ENCODE measurements at regions not wholly inside any gene's neighbourhood (a gene's known extent, or its start where the extent isn't known, plus 50 kb on each side); places are given as distances from the start of the nearest gene placed in this dataset.
A peak's percentile ranks its signal among the peaks of the same experiment; 100 is the strongest.

GRCh38 chr4:82044141-82044993 lies 329.4 kb downstream of the HNRNPD start:
- no peak overlapping the region for H3K27ac ChIP-seq
- TF ChIP-seq CTCF (IDR thresholded peaks at IDR 0.05; ENCODE audit: low read depth, low read length), result no peak

GRCh38 chr4:82043809-82044137 lies 330.0 kb downstream of the HNRNPD start:
- DNase-seq (ENCODE audit: low read depth in 1 of 2, low spot score in 1 of 2), result no peak
- peak overlapping the region; percentile 49 for H3K4me3 ChIP-seq
- peaks cover 32% of the 10 kb centered on the region for H3K27me3 ChIP-seq
- TF ChIP-seq CTCF (IDR thresholded peaks at IDR 0.05; ENCODE audit: low read depth, low read length), result no peak
- peaks cover 5% of the 10 kb centered on the region for H3K4me1 ChIP-seq (ENCODE audit: low read depth)
- no peaks in the 10 kb centered on the region for H3K36me3 ChIP-seq
- no peak overlapping the region for H3K27ac ChIP-seq
- no peaks in the 10 kb centered on the region for H3K9me3 ChIP-seq (ENCODE audit: low read depth)

More at GRCh38 chr4:82044141-82044993, 329.4 kb downstream of the HNRNPD start:
- no peaks in the 10 kb centered on the region for H3K36me3 ChIP-seq
- DNase-seq (ENCODE audit: low read depth in 1 of 2, low spot score in 1 of 2), result peak; percentile 84 to 87
- H3K27me3 ChIP-seq, result peaks cover 32% of the 10 kb centered on the region
- peak overlapping the region; percentile 49 for H3K4me3 ChIP-seq
- no peaks in the 10 kb centered on the region for H3K9me3 ChIP-seq (ENCODE audit: low read depth)
- H3K4me1 ChIP-seq (ENCODE audit: low read depth), result peaks cover 5% of the 10 kb centered on the region

- Histone ChIP-seq H3K4me3 (peak overlapping the region; percentile 49), H3K4me1 (ENCODE audit: low read depth) (peaks cover 5% of the 10 kb centered on the region), H3K9me3 (ENCODE audit: low read depth) (no peaks in the 10 kb centered on the region), H3K36me3 (no peaks in the 10 kb centered on the region), H3K27ac (no peak overlapping the region), H3K27me3 (peaks cover 32% of the 10 kb centered on the region)
- DNase-seq (ENCODE audit: low read depth in 1 of 2, low spot score in 1 of 2), result peak; percentile 5 to 44
- no peak for TF ChIP-seq CTCF (IDR thresholded peaks at IDR 0.05; ENCODE audit: low read depth, low read length)
Observed at GRCh38 chr4:82043081-82043808, 330.5 kb downstream of the HNRNPD start.

- no peak overlapping the region for H3K4me3 ChIP-seq
- H3K9me3 ChIP-seq (ENCODE audit: low read depth), result no peaks in the 10 kb centered on the region
- no peaks in the 10 kb centered on the region for H3K36me3 ChIP-seq
- TF ChIP-seq CTCF (IDR thresholded peaks at IDR 0.05; ENCODE audit: low read depth, low read length), result no peak
- peaks cover 32% of the 10 kb centered on the region for H3K27me3 ChIP-seq
- no peak for DNase-seq (ENCODE audit: low read depth in 1 of 2, low spot score in 1 of 2)
- no peak overlapping the region for H3K27ac ChIP-seq
- H3K4me1 ChIP-seq (ENCODE audit: low read depth), result peaks cover 5% of the 10 kb centered on the region
Observed at GRCh38 chr4:82042042-82042441, 331.7 kb downstream of the HNRNPD start.

- H3K27ac ChIP-seq, result no peak overlapping the region
- TF ChIP-seq CTCF (IDR thresholded peaks at IDR 0.05; ENCODE audit: low read depth, low read length), result no peak
- no peak for DNase-seq (ENCODE audit: low read depth in 1 of 2, low spot score in 1 of 2)
- no peaks in the 10 kb centered on the region for H3K36me3 ChIP-seq
- H3K9me3 ChIP-seq (ENCODE audit: low read depth), result no peaks in the 10 kb centered on the region
- H3K4me1 ChIP-seq (ENCODE audit: low read depth), result peaks cover 5% of the 10 kb centered on the region
- H3K4me3 ChIP-seq, result no peak overlapping the region
- peaks cover 11% of the 10 kb centered on the region for H3K27me3 ChIP-seq
Observed at GRCh38 chr4:82038936-82039335, 334.9 kb downstream of the HNRNPD start.

Measured in cardiac muscle cell (in vitro differentiated cells and primary cell).